PC-3 (cell line): ENCODE measurements at regions not wholly inside any gene's neighbourhood (a gene's known extent, or its start where the extent isn't known, plus 50 kb on each side); places are given as distances from the start of the nearest gene placed in this dataset.

Source experiments
- EZH2 ChIP-seq: fragments of 300-600 bp; sonication (generic); IDR thresholded peaks from one replicate; pipeline ENCODE4 v1.6.1; 2017; ENCODE audit warnings: antibody characterized with exemption, mild to moderate bottlenecking, low read length; ENCODE audit not compliant: unreplicated experiment
- EZH2phosphoT487 ChIP-seq: fragments of 300-600 bp; sonication (generic); IDR thresholded peaks from 2 replicates; pipeline ENCODE4 v1.6.1; 2018; ENCODE audit warnings: mild to moderate bottlenecking, antibody characterized with exemption, low read length, borderline replicate concordance
- TF ChIP-seq, protein P1 (sequence below): fragments of 300-600 bp; sonication (generic); conservative IDR thresholded peaks from 2 replicates; pipeline ENCODE4 v1.5.1; 2017; ENCODE audit warnings: antibody characterized with exemption, low read depth, mild to moderate bottlenecking, low read length

GRCh38 chr15:53114960-53115359 is 324.8 kb upstream of the ONECUT1 start:
- TF ChIP-seq, protein P1, sequence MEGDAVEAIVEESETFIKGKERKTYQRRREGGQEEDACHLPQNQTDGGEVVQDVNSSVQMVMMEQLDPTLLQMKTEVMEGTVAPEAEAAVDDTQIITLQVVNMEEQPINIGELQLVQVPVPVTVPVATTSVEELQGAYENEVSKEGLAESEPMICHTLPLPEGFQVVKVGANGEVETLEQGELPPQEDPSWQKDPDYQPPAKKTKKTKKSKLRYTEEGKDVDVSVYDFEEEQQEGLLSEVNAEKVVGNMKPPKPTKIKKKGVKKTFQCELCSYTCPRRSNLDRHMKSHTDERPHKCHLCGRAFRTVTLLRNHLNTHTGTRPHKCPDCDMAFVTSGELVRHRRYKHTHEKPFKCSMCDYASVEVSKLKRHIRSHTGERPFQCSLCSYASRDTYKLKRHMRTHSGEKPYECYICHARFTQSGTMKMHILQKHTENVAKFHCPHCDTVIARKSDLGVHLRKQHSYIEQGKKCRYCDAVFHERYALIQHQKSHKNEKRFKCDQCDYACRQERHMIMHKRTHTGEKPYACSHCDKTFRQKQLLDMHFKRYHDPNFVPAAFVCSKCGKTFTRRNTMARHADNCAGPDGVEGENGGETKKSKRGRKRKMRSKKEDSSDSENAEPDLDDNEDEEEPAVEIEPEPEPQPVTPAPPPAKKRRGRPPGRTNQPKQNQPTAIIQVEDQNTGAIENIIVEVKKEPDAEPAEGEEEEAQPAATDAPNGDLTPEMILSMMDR = no peak
- TF ChIP-seq EZH2 (no peak), EZH2phosphoT487 (no peak)
